MM.1S (cell line): ENCODE measurements at regions not wholly inside any gene's neighbourhood (a gene's known extent, or its start where the extent isn't known, plus 50 kb on each side); places are given as distances from the start of the nearest gene placed in this dataset.

Experiments
- DNase-seq: peaks from one replicate; pipeline ENCODE4 v3.0.0-alpha.2; 2015
- H2AFZ ChIP-seq: fragments of 300-600 bp; sonication (generic); 2 replicates; pipeline ENCODE4 v1.6.0; 2016; ENCODE audit warnings: antibody characterized with exemption, low read length
- H3F3A ChIP-seq: fragments of 300-600 bp; sonication (generic); 2 replicates; pipeline ENCODE4 v1.6.1; 2016; ENCODE audit warnings: mild to moderate bottlenecking, antibody characterized with exemption, low read length, moderate library complexity, mixed read lengths; ENCODE audit not compliant: insufficient read depth
- H3K27ac ChIP-seq: fragments of 300-600 bp; sonication (generic); 2 replicates; pipeline ENCODE4 v1.5.1; 2016; ENCODE audit warnings: mild to moderate bottlenecking, low read length
- H3K27me3 ChIP-seq: fragments of 300-600 bp; sonication (generic); replicated peaks from 2 replicates; pipeline ENCODE4 v1.6.0; 2016; ENCODE audit warnings: low read length; ENCODE audit not compliant: insufficient read depth
- H3K36me3 ChIP-seq: fragments of 300-600 bp; sonication (generic); replicated peaks from 2 replicates; pipeline ENCODE4 v1.6.1; 2016; ENCODE audit warnings: mild to moderate bottlenecking, low read length, mixed read lengths; ENCODE audit not compliant: insufficient read depth
- H3K4me1 ChIP-seq: fragments of 300-600 bp; sonication (generic); 2 replicates; pipeline ENCODE4 v1.6.1; 2016; ENCODE audit warnings: low read length, mixed read lengths
- H3K4me2 ChIP-seq: fragments of 300-600 bp; sonication (generic); 2 replicates; pipeline ENCODE4 v1.6.0; 2016; ENCODE audit warnings: low read depth, low read length
- H3K4me3 ChIP-seq: fragments of 300-600 bp; sonication (generic); 2 replicates; pipeline ENCODE4 v1.5.1; 2016; ENCODE audit warnings: low read length, mixed read lengths
- H3K79me2 ChIP-seq: fragments of 300-600 bp; sonication (generic); 2 replicates; pipeline ENCODE4 v1.6.1; 2016; ENCODE audit warnings: mixed run types, low read length, mixed read lengths
- H3K9ac ChIP-seq: fragments of 300-600 bp; sonication (generic); 2 replicates; pipeline ENCODE4 v1.6.1; 2016; ENCODE audit warnings: low read length, mixed read lengths
- H3K9me2 ChIP-seq: fragments of 300-600 bp; sonication (generic); replicated peaks from 2 replicates; pipeline ENCODE4 v1.6.1; 2016; ENCODE audit warnings: mild to moderate bottlenecking, low read length, mixed read lengths; ENCODE audit not compliant: insufficient read depth
- H3K9me3 ChIP-seq: fragments of 300-600 bp; sonication (generic); replicated peaks from 2 replicates; pipeline ENCODE4 v1.6.1; 2016; ENCODE audit warnings: mild to moderate bottlenecking, low read length, mixed read lengths; ENCODE audit not compliant: insufficient read depth
- H4K20me1 ChIP-seq: fragments of 300-600 bp; sonication (generic); 2 replicates; pipeline ENCODE4 v1.6.1; 2016; ENCODE audit warnings: mild to moderate bottlenecking, low read length, moderate library complexity, mixed read lengths; ENCODE audit not compliant: insufficient read depth
- EZH2 ChIP-seq: fragments of 300-600 bp; sonication (generic); optimal IDR thresholded peaks from 2 replicates; pipeline ENCODE3; 2017; ENCODE audit warnings: low read depth, mild to moderate bottlenecking, antibody characterized with exemption, low read length, mixed read lengths
- EZH2phosphoT487 ChIP-seq: fragments of 300-600 bp; sonication (generic); IDR thresholded peaks from 2 replicates; pipeline ENCODE4 v1.6.1; 2018; ENCODE audit warnings: antibody characterized with exemption, low read length
- TF ChIP-seq, protein P1 (sequence below): fragments of 300-600 bp; sonication (generic); IDR thresholded peaks from 2 replicates; pipeline ENCODE4 v1.5.1; 2016; ENCODE audit warnings: antibody characterized with exemption, low read length, mixed read lengths

DNA sequence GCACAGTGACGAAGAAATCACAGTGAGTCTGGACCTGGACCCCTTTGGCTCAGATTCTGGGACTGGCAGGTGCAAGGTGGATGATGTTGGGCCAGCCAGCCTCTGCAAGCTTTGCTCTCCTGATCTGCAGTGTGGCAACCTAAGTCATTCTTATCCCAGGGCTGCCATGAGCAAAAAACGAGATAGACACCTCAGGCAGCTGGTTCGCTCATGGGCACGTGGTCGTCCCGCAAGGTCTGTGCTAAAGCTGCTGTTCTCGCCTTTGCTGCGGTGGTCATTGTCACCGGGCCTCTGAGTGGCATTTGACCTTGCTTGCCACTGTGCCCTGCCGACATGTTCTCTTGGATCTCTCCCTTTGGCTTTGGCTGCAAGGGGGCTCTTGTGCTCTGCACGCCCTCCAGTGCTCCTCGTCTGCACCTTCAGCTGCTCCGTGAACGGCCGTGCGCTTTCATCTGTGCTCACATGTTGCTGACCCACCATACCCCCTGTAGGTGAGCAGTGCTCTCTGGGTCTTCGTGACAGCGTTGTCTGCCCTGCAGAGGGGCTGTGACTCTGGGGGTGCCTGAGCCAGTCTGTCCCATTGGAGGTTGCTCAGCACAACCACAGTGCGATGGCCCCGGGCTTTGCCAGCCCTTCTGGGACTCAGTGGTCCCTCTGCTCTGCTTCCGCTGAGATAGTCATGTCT is 317.0 kb downstream of the GLRX3 start:
- Histone ChIP-seq H3K4me2 (no peak overlapping the region), H2AFZ (no peak overlapping the region), H3K4me3 (no peak overlapping the region), H3K36me3 (no peaks in the 10 kb centered on the region), H3K9ac (no peak overlapping the region), H3K9me3 (no peaks in the 10 kb centered on the region), H3F3A (no peaks in the 10 kb centered on the region), H4K20me1 (no peaks in the 10 kb centered on the region), H3K9me2 (no peaks in the 10 kb centered on the region), H3K4me1 (no peaks in the 10 kb centered on the region), H3K79me2 (no peaks in the 10 kb centered on the region), H3K27ac (no peak overlapping the region), H3K27me3 (no peaks in the 10 kb centered on the region)
- TF ChIP-seq, protein P1, sequence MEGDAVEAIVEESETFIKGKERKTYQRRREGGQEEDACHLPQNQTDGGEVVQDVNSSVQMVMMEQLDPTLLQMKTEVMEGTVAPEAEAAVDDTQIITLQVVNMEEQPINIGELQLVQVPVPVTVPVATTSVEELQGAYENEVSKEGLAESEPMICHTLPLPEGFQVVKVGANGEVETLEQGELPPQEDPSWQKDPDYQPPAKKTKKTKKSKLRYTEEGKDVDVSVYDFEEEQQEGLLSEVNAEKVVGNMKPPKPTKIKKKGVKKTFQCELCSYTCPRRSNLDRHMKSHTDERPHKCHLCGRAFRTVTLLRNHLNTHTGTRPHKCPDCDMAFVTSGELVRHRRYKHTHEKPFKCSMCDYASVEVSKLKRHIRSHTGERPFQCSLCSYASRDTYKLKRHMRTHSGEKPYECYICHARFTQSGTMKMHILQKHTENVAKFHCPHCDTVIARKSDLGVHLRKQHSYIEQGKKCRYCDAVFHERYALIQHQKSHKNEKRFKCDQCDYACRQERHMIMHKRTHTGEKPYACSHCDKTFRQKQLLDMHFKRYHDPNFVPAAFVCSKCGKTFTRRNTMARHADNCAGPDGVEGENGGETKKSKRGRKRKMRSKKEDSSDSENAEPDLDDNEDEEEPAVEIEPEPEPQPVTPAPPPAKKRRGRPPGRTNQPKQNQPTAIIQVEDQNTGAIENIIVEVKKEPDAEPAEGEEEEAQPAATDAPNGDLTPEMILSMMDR: no peak
- no peak for TF ChIP-seq EZH2
- no peak for TF ChIP-seq EZH2phosphoT487
- DNase-seq: no peak

DNA sequence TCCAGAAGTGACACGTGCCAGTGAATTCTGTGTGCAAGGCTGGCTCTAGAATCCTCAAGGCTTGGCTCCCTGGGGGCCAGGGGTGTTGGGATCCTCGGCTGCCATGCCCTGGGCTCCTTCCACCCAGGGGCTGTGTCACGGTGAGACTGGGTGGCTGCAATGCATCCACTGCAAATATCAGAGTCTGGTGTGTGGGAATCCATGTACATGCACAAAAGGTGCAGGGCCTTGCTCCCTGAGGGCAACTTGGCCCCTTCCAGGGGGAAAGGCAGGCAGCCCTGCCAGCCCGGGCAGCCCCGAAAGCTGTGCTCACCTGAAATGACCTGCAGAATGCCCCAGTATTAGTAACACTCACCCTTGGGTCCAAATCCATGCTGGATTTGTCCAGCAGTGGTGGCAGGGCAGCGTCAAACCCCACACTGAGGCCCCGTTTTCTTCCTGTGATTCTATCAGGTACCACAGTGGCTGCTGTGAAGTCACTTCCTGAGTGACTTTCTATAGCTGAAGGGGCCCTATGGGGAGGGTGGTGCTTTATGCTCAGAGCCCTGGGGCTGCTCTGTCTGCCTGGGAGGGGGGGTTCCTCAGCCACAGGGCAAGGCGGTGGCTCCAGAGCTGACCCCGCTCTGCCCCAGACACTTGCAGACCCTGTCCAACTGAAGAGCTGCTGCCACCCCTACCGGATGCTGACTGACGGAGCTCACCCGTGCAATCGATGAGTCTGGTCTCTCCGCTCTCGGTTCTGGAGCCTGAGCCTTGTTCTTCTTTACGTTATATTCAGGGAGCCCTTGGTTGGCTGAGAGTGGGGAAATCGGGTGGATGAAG is 317.7 kb downstream of the GLRX3 start:
- DNase-seq: no peak
- Histone ChIP-seq H3K9me3 (no peaks in the 10 kb centered on the region), H4K20me1 (no peaks in the 10 kb centered on the region), H3K36me3 (no peaks in the 10 kb centered on the region), H3K4me3 (no peak overlapping the region), H3K9me2 (no peaks in the 10 kb centered on the region), H3K4me2 (no peak overlapping the region), H3K27ac (no peak overlapping the region), H3K27me3 (no peaks in the 10 kb centered on the region), H3K9ac (no peak overlapping the region), H3K79me2 (no peaks in the 10 kb centered on the region), H2AFZ (no peak overlapping the region), H3K4me1 (no peaks in the 10 kb centered on the region), H3F3A (no peaks in the 10 kb centered on the region)
- no peak for TF ChIP-seq EZH2phosphoT487
- TF ChIP-seq, protein P1: no peak
- TF ChIP-seq EZH2: no peak

DNA sequence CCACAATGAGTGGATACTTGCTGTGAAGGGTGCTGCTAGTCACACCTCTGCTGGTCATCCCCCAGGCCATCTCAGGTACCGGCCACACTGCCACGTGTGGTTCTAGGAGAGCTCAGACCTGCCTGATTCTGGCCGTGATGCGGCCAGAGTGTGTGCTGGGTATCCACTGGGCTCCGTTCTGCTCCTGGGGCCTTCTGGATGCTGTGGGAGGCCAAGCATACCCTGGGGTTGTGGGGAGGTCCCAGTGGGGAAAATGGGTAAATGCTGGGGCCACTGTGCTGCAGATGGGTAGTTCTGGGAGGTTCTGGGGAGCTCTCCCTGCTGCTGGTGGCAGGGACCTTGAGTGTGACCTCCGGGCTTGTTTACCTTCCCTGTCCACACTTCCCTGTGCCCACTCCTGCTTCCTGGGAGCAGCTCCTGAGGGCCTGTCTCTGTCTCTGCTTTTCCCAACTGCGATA is 318.4 kb downstream of the GLRX3 start:
- H3K4me3 ChIP-seq: no peak overlapping the region
- no peaks in the 10 kb centered on the region for H3K9me3 ChIP-seq
- H3K4me1 ChIP-seq: no peaks in the 10 kb centered on the region

More for the DNA sequence above, 318.4 kb downstream of the GLRX3 start:
- Histone ChIP-seq H3K4me2 (no peak overlapping the region), H3K79me2 (no peaks in the 10 kb centered on the region), H3K27me3 (no peaks in the 10 kb centered on the region), H3K9me2 (no peaks in the 10 kb centered on the region), H3K9ac (no peak overlapping the region), H4K20me1 (no peaks in the 10 kb centered on the region), H2AFZ (no peak overlapping the region), H3K27ac (no peak overlapping the region), H3K36me3 (no peaks in the 10 kb centered on the region), H3F3A (no peaks in the 10 kb centered on the region)
- DNase-seq: no peak
- TF ChIP-seq EZH2phosphoT487 (no peak), EZH2 (no peak)
- TF ChIP-seq, protein P1: no peak
